NCI-H2081 (cell line): ENCODE measurements at regions not wholly inside any gene's neighbourhood (a gene's known extent, or its start where the extent isn't known, plus 50 kb on each side); places are given as distances from the start of the nearest gene placed in this dataset.
"Not testable (repeated sequence)": the region's sequence is repeated elsewhere in the genome, so short reads cannot be mapped to it uniquely, and the experiment has no call there.

ENCODE experiments used
- DNase-seq, 2 experiments: peaks; one replicate each; lab custom pipeline; 2025; lab: John Stamatoyannopoulos, UW

GRCh38 chr15:92804610-92804936 lies 95.6 kb upstream of the CHD2 start:
- DNase-seq = not testable (repeated sequence)

- no peak for DNase-seq
Measured at GRCh38 chr15:92805080-92805690, 94.9 kb upstream of the CHD2 start.

GRCh38 chr15:92806171-92806570 lies 94.0 kb upstream of the CHD2 start:
- DNase-seq = not testable (repeated sequence)

GRCh38 chr15:92806763-92807162 lies 93.4 kb upstream of the CHD2 start:
- no peak for DNase-seq

GRCh38 chr15:92807971-92808571 lies 92.1 kb upstream of the CHD2 start:
- DNase-seq = peak in 1 of 2 experiments; percentile 28

GRCh38 chr15:92808598-92809063 lies 91.5 kb upstream of the CHD2 start:
- DNase-seq = no peak

- DNase-seq = peak; percentile 97 to 98
Measured at GRCh38 chr15:92809064-92809879, 90.9 kb upstream of the CHD2 start.

DNA sequence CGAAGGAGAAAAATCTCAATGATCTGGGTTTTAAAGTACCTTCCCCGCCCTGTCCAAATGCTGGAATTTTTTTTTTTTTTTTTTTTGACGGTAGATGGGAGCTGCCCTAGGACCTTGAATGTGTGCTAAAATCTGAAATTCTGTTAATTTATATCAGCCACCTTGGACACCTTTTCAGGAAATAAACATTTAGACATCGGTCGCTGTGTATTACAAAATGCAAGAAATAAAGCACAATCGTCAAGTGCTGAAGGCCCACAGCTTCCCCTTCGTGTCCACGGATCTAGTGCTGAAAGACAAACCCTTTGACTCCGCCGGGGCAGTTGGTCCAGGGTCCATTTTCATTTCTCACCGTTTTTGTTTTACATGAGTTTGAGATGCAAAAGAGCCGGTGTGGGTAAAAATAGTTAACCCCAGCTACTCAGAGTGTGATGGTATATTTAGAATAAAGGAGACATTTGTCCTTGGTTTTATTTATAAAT lies 90.2 kb upstream of the CHD2 start:
- peak in 1 of 2 experiments; percentile 38 for DNase-seq

DNA sequence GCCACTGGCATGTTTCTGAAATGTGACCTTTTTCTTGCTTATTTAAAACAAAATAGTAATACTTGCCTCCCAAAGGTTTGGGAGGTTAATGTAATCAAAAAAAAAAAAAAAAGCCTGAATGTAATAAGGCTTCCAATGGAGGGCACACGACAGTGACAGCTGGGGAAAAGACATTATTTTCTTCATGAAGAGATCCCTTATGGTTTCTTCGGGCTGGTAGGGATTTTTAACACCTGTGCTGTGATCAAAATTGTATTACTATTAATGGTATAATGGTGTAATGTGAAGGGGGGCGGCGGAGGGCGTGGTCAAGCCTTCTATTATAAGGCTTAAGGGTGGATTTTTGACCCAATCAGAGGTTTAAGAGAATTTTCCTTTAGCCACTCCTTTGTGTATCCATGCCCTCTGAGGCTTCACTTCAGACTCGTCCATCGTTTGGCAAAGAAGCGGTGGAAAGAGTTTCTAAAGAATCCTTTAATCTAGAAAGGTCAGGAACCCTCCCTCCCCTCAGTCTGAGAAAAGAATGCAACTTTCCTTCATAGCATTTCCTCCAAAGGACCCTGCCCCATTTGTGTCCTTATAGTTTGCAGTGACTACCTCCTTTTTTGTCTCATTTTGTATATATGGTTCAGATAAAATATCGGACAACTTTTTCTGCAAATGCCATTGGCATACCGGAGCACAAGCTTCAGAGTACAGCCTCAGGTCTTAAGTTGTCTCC lies 89.5 kb upstream of the CHD2 start:
- peak; percentile 76 to 87 for DNase-seq

- peak; percentile 74 to 76 for DNase-seq
Measured at GRCh38 chr15:92811148-92811913, 88.8 kb upstream of the CHD2 start.

DNA sequence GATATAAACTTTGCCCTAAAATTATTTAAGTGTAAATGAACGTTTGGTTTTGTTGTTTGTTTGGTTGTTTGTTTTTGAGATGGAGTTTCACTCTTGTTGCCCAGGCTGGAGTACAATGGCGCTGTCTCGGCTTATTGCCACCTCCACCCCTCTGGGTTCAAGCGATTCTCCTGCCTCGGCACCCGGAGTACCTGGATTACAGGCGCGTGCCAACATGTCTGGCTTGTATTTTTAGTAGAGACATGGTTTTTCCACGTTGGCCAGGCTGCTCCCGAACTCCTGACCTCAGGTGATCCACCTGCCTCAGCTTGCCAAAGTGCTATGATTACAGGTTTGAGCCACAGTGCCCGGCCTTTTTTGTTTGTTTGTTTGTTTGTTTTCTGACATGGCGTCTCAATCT lies 87.9 kb upstream of the CHD2 start:
- no peak for DNase-seq

DNA sequence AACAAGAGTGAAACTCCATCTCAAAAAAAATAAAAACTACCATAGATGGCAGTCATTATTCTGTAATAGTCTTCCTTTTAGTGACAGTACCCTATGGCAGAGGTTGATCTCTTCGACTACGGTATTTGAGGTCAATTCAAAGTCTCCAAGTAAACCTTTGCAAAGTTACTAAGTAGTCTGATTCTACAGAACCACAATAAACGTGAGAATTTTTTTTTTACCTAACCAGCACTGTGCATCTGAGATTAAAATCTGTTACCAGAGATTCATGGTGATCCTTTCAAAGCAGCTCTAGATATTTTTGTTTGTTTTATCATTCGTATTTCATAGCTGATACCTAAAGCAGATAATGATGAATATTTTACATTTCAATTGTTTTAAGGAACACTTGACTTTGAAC lies 86.6 kb upstream of the CHD2 start:
- no peak for DNase-seq

GRCh38 chr15:92817339-92817886 lies 82.7 kb upstream of the CHD2 start:
- DNase-seq = no peak

GRCh38 chr15:92818651-92819277 lies 81.4 kb upstream of the CHD2 start:
- peak; percentile 42 to 74 for DNase-seq

DNA sequence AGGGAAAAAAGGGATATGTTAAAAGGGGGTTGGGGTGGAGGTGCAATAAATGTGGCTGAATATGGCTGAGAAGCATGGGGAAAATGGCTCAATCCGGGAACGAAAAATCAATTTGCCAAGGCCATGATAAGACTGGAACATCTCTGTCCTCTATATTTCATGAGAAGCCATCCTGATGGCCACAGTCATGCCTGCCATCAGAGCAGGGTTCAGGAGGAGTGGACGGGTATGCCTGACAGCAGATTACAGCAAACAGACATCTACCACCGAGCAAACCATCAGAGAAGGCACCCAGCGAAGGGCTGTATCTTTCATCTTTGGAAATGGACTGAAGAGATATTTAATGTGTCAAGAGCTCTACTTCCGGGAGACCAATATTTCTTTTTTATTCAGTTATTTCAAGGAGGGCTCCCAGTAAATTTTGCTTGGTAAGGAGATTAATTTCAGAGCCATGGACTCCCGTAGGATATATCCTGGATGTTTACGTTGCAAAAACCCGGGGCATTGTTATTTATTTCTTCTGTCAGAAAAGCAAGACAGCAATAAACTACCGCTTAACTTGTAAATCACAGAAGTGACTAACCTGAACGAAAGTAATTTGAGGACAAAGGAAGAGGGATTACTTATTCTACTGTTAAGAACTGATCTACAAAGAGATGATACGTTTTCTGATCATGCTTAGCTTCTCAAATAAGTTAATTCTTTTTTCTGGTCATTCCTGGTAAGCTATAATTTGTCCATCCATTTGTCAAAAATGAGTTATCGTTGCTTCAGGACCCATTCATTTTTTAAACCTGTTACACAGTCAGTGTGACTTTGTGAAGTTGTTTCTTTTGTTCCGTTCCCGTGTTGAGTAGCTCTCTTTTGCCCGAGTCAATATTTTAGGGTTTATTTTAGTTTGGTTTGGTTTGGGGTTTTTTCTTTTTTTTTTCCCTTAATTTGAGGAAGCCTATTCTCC lies 80.6 kb upstream of the CHD2 start:
- DNase-seq = peak in 1 of 2 experiments; percentile 61

- DNase-seq = peak; percentile 96 to 97
Measured at GRCh38 chr15:92820236-92821021, 79.7 kb upstream of the CHD2 start.

DNA sequence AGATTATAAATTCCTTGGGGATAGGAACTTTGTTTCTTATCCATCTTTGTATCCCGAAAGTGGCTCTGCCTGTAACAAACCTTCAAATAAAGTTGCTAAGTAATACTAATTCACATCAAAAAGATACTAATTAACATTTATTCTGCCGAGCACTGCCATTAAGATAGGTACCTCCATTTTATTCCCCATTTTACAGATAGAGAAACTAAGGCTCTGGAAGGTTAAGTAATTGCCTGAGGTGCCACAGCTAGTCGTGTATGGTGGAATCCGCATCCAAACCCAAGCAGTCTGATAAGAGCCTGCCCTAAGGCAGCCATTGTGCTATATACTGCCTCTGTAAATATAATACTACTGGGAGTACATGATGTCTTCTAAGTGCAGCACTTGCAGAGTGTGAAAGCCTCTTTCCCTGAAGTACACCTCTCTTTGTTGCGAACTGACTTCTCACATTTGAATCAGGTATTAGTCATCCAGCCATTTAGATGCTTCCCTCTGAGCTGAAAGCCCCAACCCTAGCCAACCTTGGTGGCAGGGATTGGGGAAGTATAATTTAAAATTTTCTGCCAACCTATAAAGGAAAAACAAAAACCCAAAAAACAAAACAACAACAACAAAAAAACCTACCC lies 78.5 kb upstream of the CHD2 start:
- DNase-seq = no peak
